ENCODE measurements at regions not wholly inside any gene's neighbourhood (a gene's known extent, or its start where the extent isn't known, plus 50 kb on each side); places are given as distances from the start of the nearest gene placed in this dataset.

- intact Hi-C loops (cut with micrococcal nuclease) = no loop called here
- ChIA-PET POLR2A (no interaction called here), CTCF (no interaction called here)
- no peak for DNase-seq (ENCODE audit: unreplicated experiment)
- no peak overlapping the region for H3K4me3 Mint-ChIP-seq (ENCODE audit: unreplicated experiment)
- no peaks in the 10 kb centered on the region for H3K4me1 Mint-ChIP-seq (ENCODE audit: insufficient read depth, unreplicated experiment)
- H3K27me3 Mint-ChIP-seq (ENCODE audit: insufficient read depth, unreplicated experiment) = no peaks in the 10 kb centered on the region
- no peaks in the 10 kb centered on the region for H3K36me3 Mint-ChIP-seq (ENCODE audit: insufficient read depth, unreplicated experiment)
- no peak overlapping the region for H3K27ac Mint-ChIP-seq (ENCODE audit: low read depth, unreplicated experiment)
- TF ChIP-seq CTCF (IDR thresholded peaks at IDR 0.05; ENCODE audit: unreplicated experiment) = no peak
- no TSS peak for BruUV-seq (replicated peaks)
- no peaks in the 10 kb centered on the region for H3K9me3 Mint-ChIP-seq (ENCODE audit: unreplicated experiment)
These were observed 2015.9 kb downstream of the PCDH7 start for GRCh38 chr4:32735856-32736590.

DNA sequence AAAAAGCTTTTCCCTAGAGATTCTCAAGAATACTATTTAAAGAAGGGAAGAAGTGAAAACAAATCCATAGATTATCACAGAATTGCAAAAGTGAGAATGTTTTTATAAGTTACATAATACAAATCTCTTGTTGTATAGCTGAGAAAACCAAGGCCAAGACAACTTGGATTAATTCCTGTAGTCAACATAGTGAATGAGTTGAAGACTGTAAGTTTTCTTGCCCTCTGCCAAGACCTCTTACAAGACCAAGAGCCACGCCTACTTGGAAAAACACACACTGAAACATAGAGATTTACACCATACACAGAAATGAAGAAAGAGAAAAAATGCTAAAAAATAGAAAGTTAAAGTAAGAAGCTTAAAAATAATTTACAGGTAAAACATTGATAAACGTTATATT lies 2024.0 kb downstream of the PCDH7 start:
- POLR2A ChIA-PET = no interaction called here
- no TSS peak for BruUV-seq (replicated peaks)
- CTCF ChIA-PET = interaction anchor here (0.6 kb wide), 1 partner anchor 674 kb away, joined by 3 read pairs; no protein-coding TSS in a partner anchor
- H3K27me3 Mint-ChIP-seq (ENCODE audit: insufficient read depth, unreplicated experiment) = no peaks in the 10 kb centered on the region
- H3K27ac Mint-ChIP-seq (ENCODE audit: low read depth, unreplicated experiment) = no peak overlapping the region
- H3K4me1 Mint-ChIP-seq (ENCODE audit: insufficient read depth, unreplicated experiment) = peaks cover 6% of the 10 kb centered on the region
- intact Hi-C loops (cut with micrococcal nuclease) = no loop called here
- H3K9me3 Mint-ChIP-seq (ENCODE audit: unreplicated experiment) = no peaks in the 10 kb centered on the region
- no peaks in the 10 kb centered on the region for H3K36me3 Mint-ChIP-seq (ENCODE audit: insufficient read depth, unreplicated experiment)
- TF ChIP-seq CTCF (IDR thresholded peaks at IDR 0.05; ENCODE audit: unreplicated experiment) = no peak
- no peak overlapping the region for H3K4me3 Mint-ChIP-seq (ENCODE audit: unreplicated experiment)
- DNase-seq (ENCODE audit: unreplicated experiment) = no peak

DNA sequence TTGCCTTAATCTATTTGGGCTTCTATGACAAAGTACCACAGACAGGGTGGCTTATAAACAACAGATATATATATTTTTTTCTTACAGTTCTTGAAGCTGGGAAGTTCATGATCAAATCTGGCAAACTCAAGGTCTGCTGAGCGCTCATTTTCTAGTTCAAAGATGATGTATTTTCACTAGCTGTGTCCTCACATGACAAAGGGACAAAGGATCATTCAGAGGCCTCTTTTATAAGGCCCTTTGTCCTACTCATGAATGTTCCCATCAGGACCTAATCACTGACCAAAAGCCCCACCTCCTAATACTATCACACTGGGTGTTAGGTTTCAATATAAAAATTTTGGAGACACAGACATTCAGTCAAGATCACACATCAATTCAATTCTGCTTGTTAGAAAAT lies 2025.2 kb downstream of the PCDH7 start:
- Mint-ChIP-seq H3K27ac (ENCODE audit: low read depth, unreplicated experiment) (no peak overlapping the region), H3K9me3 (ENCODE audit: unreplicated experiment) (no peaks in the 10 kb centered on the region), H3K36me3 (ENCODE audit: insufficient read depth, unreplicated experiment) (no peaks in the 10 kb centered on the region), H3K4me1 (ENCODE audit: insufficient read depth, unreplicated experiment) (peaks cover 6% of the 10 kb centered on the region), H3K4me3 (ENCODE audit: unreplicated experiment) (no peak overlapping the region), H3K27me3 (ENCODE audit: insufficient read depth, unreplicated experiment) (no peaks in the 10 kb centered on the region)
- ChIA-PET CTCF (no interaction called here), POLR2A (no interaction called here)
- DNase-seq (ENCODE audit: unreplicated experiment) = no peak
- intact Hi-C loops (cut with micrococcal nuclease) = no loop called here
- no peak for TF ChIP-seq CTCF (IDR thresholded peaks at IDR 0.05; ENCODE audit: unreplicated experiment)
- no TSS peak for BruUV-seq (replicated peaks)

- no peak for TF ChIP-seq CTCF (IDR thresholded peaks at IDR 0.05; ENCODE audit: unreplicated experiment)
- H3K36me3 Mint-ChIP-seq (ENCODE audit: insufficient read depth, unreplicated experiment) = no peaks in the 10 kb centered on the region
- DNase-seq (ENCODE audit: unreplicated experiment) = no peak
- H3K4me1 Mint-ChIP-seq (ENCODE audit: insufficient read depth, unreplicated experiment) = peaks cover 6% of the 10 kb centered on the region
- no peaks in the 10 kb centered on the region for H3K9me3 Mint-ChIP-seq (ENCODE audit: unreplicated experiment)
- BruUV-seq (replicated peaks) = no TSS peak
- no peak overlapping the region for H3K27ac Mint-ChIP-seq (ENCODE audit: low read depth, unreplicated experiment)
- no peaks in the 10 kb centered on the region for H3K27me3 Mint-ChIP-seq (ENCODE audit: insufficient read depth, unreplicated experiment)
- POLR2A ChIA-PET = no interaction called here
- CTCF ChIA-PET = no interaction called here
- H3K4me3 Mint-ChIP-seq (ENCODE audit: unreplicated experiment) = no peak overlapping the region
- intact Hi-C loops (cut with micrococcal nuclease) = no loop called here
These were observed 2027.9 kb downstream of the PCDH7 start for GRCh38 chr4:32748061-32748460.

Measured in MCF 10A (cell line).